ENCODE measurements at regions not wholly inside any gene's neighbourhood (a gene's known extent, or its start where the extent isn't known, plus 50 kb on each side); places are given as distances from the start of the nearest gene placed in this dataset.

DNA sequence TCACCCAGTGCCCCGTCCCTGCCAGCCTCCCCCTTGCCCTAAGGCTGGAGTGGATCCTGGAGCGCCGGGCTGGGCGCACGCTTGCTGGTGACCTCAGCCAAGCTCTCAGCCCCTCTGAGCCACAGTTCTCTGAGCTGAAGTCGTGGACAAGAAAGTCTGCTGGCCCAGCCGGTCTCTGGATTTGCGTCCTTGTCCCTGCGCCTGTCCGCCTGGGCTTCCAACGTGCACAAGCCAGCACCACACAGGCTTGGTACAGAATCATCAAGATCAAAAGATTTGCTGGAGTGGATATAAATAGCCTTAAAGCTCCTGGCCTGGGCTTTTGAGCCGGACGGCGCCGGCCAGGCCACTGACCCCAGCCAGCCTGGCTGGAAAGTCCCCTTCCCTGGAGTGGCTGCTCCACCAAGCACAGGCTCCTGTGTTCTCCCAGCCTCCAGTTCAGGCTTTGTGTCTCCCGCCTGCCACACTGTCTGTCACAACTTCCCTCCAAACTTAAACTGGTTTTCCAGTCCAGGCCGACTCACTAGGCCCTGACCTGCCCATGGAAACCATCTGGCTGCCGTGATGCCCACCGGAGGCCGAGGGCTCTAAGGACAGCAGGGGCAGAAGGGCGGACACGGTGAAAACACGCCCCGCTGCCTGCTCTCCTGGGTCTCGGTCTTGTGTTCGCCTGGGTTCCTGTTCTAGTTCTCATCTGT lies 156.2 kb downstream of the NUP210 start:
- intact Hi-C loops (cut with DNase I; ENCODE audit: low total_unique reads): no loop called here
- Histone ChIP-seq H3K27ac (peak overlapping the region in 3 of 5 donors; percentile 20 to 53 (median 46)), H3K27me3 (peaks cover 0 to 23% (median 0%) of the 10 kb centered on the region in 3 donors), H3K9me3 (peaks cover 0 to 5% (median 0%) of the 10 kb centered on the region in 4 donors), H3K4me1 (peaks cover 0 to 6% (median 0%) of the 10 kb centered on the region in 4 donors), H3K36me3 (no peaks in the 10 kb centered on the region), H3K4me3 (no peak overlapping the region)
- peak in 1 of 2 donors; percentile 42 for DNase-seq
- 62 to 83% (median 72%) methylated on average over 26 of the region's 26 CpGs for WGBS, 5 donors
- TF ChIP-seq EP300 (IDR thresholded peaks at IDR 0.05) (no peak), POLR2AphosphoS5 (IDR thresholded peaks at IDR 0.05) (no peak), POLR2A (IDR thresholded peaks at IDR 0.05) (no peak)
- TF ChIP-seq, protein P1, sequence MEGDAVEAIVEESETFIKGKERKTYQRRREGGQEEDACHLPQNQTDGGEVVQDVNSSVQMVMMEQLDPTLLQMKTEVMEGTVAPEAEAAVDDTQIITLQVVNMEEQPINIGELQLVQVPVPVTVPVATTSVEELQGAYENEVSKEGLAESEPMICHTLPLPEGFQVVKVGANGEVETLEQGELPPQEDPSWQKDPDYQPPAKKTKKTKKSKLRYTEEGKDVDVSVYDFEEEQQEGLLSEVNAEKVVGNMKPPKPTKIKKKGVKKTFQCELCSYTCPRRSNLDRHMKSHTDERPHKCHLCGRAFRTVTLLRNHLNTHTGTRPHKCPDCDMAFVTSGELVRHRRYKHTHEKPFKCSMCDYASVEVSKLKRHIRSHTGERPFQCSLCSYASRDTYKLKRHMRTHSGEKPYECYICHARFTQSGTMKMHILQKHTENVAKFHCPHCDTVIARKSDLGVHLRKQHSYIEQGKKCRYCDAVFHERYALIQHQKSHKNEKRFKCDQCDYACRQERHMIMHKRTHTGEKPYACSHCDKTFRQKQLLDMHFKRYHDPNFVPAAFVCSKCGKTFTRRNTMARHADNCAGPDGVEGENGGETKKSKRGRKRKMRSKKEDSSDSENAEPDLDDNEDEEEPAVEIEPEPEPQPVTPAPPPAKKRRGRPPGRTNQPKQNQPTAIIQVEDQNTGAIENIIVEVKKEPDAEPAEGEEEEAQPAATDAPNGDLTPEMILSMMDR (IDR thresholded peaks at IDR 0.05): no peak

DNA sequence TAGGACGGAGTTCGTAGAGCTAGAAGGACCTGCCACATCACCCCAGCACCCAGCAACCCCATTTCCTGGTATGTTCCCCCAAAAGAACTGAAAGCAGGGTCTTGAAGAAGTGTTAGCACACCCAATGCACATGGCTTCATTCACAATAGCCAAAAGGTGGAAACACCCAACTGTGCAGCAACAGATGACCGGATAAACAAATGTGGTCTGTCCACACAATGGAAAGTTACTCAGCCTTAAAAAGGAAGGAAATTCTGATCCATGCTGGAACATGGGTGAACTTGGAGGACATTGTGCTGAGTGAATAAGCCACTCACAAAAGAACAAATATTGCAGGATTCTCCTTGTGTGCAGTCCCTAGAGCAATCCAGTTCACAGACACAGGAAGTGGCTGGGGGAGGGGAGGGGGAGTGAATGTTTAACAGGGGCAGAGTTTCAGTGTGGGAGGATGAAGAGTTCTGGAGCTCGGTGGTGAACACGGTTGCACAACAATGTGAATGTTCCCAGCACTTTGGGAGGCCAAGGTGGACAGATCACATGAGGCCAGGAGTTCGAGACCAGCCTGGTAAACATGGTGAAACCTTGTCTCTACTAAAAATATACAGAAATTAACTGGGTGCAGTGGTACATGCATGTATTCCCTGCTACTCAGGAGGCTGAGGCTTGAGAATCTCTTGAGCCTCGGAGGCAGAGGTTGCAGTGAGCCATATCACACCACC lies 157.5 kb downstream of the NUP210 start:
- H3K27me3 ChIP-seq: peaks cover 0 to 20% (median 0%) of the 10 kb centered on the region in 3 donors
- peak in 1 of 2 donors; percentile 23 for DNase-seq
- peaks cover 0 to 6% (median 0%) of the 10 kb centered on the region in 4 donors for H3K4me1 ChIP-seq
- H3K4me3 ChIP-seq: no peak overlapping the region
- H3K27ac ChIP-seq: peak overlapping the region in 2 of 5 donors; percentile 22 to 38
- no peak for TF ChIP-seq POLR2A (IDR thresholded peaks at IDR 0.05)
- 59 to 66% (median 62%) methylated on average over 7 of the region's 7 CpGs for WGBS, 5 donors
- no peaks in the 10 kb centered on the region for H3K36me3 ChIP-seq
- intact Hi-C loops (cut with DNase I; ENCODE audit: low total_unique reads): no loop called here
- peaks cover 0 to 4% (median 0%) of the 10 kb centered on the region in 4 donors for H3K9me3 ChIP-seq

DNA sequence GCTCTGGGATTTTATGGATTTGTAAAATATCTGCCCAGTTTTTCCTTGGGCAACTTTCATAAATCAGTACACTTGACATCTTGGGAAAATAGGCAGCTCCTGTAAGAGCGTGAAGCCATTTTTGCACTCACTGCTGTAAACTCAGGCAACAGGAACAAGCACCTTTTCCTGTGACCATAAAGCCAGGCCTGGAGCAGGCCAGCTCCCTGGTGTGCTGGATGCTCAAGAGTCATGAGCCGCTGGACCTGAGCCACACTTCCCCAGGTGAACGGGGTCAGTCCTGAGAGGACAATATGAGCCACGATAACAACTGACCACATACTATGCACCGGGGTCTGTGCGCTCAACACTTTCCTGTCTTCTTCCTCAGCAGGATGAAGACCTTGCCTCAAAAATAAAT lies 158.2 kb downstream of the NUP210 start:
- no peak overlapping the region for H3K4me3 ChIP-seq
- WGBS, 5 donors: 77 to 84% (median 79%) methylated on average over 6 of the region's 6 CpGs
- no peak for TF ChIP-seq POLR2A (IDR thresholded peaks at IDR 0.05)
- TF ChIP-seq EP300 (IDR thresholded peaks at IDR 0.05): no peak
- TF ChIP-seq, protein P1 (IDR thresholded peaks at IDR 0.05): no peak
- no peak for TF ChIP-seq POLR2AphosphoS5 (IDR thresholded peaks at IDR 0.05)
- H3K4me1 ChIP-seq: peaks cover 0 to 6% (median 0%) of the 10 kb centered on the region in 4 donors
- H3K36me3 ChIP-seq: no peaks in the 10 kb centered on the region
- intact Hi-C loops (cut with DNase I; ENCODE audit: low total_unique reads): no loop called here
- H3K9me3 ChIP-seq: peaks cover 0 to 4% (median 0%) of the 10 kb centered on the region in 4 donors
- peak overlapping the region in 2 of 5 donors; percentile 22 to 38 for H3K27ac ChIP-seq
- no peak for DNase-seq
- peaks cover 0 to 27% (median 0%) of the 10 kb centered on the region in 3 donors for H3K27me3 ChIP-seq

DNA sequence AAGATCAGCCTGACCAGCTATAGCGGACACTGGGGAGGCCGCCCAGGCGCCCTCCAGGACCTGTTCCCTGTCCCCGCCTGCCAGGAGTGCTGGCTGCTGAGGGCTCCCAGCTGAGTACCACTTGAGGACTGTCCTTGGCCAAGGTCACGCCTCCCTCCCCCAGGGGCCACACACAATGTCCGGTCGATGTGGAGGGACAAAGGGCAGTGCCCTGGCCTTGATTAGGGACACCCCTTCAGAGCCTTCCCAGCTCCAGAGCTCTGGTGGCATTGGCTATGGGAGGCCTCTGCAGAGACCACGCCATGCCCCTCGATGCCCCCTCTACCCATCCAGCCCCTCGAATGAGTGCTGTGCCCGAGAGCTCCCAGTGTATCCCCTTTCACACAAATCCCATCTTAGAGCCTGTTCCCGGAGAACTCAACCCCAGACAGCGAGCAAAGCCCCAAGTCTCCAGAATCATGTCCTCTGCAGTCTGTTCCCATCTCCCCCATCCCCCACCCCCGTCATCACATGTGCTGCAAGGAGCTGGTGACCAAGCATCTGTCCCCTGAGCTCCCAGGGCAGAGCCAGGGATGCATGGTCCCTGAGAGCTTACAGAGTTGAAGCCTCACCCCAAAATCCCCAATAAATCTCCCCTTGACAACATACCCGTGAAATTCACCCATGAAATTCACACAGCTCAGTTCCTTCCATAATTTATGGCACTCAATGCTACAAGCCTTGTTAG lies 158.9 kb downstream of the NUP210 start:
- Histone ChIP-seq H3K36me3 (no peaks in the 10 kb centered on the region), H3K9me3 (peaks cover 0 to 4% (median 0%) of the 10 kb centered on the region in 4 donors), H3K27ac (no peak overlapping the region), H3K4me3 (no peak overlapping the region), H3K4me1 (peaks cover 0 to 6% (median 0%) of the 10 kb centered on the region in 4 donors), H3K27me3 (peaks cover 0 to 33% (median 0%) of the 10 kb centered on the region in 3 donors)
- 77 to 86% (median 83%) methylated on average over 6 to 15 of the region's 15 CpGs for WGBS, 5 donors
- intact Hi-C loops (cut with DNase I; ENCODE audit: low total_unique reads): no loop called here
- TF ChIP-seq EP300 (IDR thresholded peaks at IDR 0.05) (no peak), POLR2AphosphoS5 (IDR thresholded peaks at IDR 0.05) (no peak), POLR2A (IDR thresholded peaks at IDR 0.05) (no peak)
- TF ChIP-seq, protein P1 (IDR thresholded peaks at IDR 0.05): no peak
- DNase-seq: no peak

All from stomach (tissue), 8 donors.